Gastrocnemius medialis (tissue), 4 donors: ENCODE measurements at regions not wholly inside any gene's neighbourhood (a gene's known extent, or its start where the extent isn't known, plus 50 kb on each side); places are given as distances from the start of the nearest gene placed in this dataset.

Experiments
- CTCF ChIP-seq, 5 experiments: fragments of 450-650 bp in 3 of 5; fragments of 200-600 bp in 2 of 5; sonication (generic) in 2 of 5; IDR thresholded peaks in 4 of 5; conservative IDR thresholded peaks in 1 of 5; 1 replicate in 4 of 5; 2 replicates in 1 of 5; pipeline ENCODE4 v1.5.1; 2016 to 2019; ENCODE audit warnings: antibody characterized with exemption in 5 of 5, mild to moderate bottlenecking in 3 of 5, moderate library complexity in 3 of 5
- POLR2A ChIP-seq, 2 donors: fragments of 450-650 bp; IDR thresholded peaks; one replicate each; pipeline ENCODE4 v1.6.1; 2017; ENCODE audit warnings: antibody characterized with exemption in 2 of 2, mild to moderate bottlenecking in 2 of 2, moderate library complexity in 2 of 2

GRCh38 chr1:189752461-189752995 lies 725.1 kb downstream of the BRINP3 start:
- TF ChIP-seq CTCF (IDR thresholded peaks at IDR 0.05 in 4 of 5, conservative IDR thresholded peaks at IDR 0.05 in 1 of 5), result no peak
- no peak for TF ChIP-seq POLR2A (IDR thresholded peaks at IDR 0.05)
